AG04450 (cell line): ENCODE measurements at regions not wholly inside any gene's neighbourhood (a gene's known extent, or its start where the extent isn't known, plus 50 kb on each side); places are given as distances from the start of the nearest gene placed in this dataset.

Experiments
- CTCF ChIA-PET: fragments of 300-600, 350-600 bp; formaldehyde crosslinking; extraction: SDS; loops from one replicate; lab custom pipeline; 2022; ENCODE audit warnings: antibody characterized with exemption, inconsistent platforms; lab: Charles Lee
- POLR2A ChIA-PET: fragments of 350-600 bp; formaldehyde crosslinking; extraction: SDS; loops from one replicate; lab custom pipeline; 2021; ENCODE audit warnings: antibody characterized with exemption, inconsistent platforms; lab: Yijun Ruan, JAX
- DNase-seq: peaks from one replicate; pipeline ENCODE4 v3.0.0-alpha.2; 2011; ENCODE audit warnings: low read depth, low spot score
- H3K27ac ChIP-seq: one replicate; pipeline ENCODE4 v1.5.1; 2012; ENCODE audit warnings: low read depth, low read length, control low read depth
- H3K27me3 ChIP-seq: one replicate; pipeline ENCODE4 v1.6.0; 2012; ENCODE audit warnings: low read length; ENCODE audit not compliant: control insufficient read depth, insufficient read depth
- H3K4me3 ChIP-seq: 2 replicates; pipeline ENCODE4 v1.5.1; 2011; ENCODE audit warnings: mild to moderate bottlenecking, low read depth, low read length, control low read depth
- H3K9me3 ChIP-seq: 2 replicates; pipeline ENCODE4 v1.5.1; 2012; ENCODE audit warnings: low read length; ENCODE audit not compliant: control insufficient read depth, insufficient read depth
- TF ChIP-seq, protein P1 (sequence below): IDR thresholded peaks from 2 replicates; pipeline ENCODE4 v1.5.1; 2011; ENCODE audit warnings: low read depth, low read length, control low read depth, inconsistent platforms

DNA sequence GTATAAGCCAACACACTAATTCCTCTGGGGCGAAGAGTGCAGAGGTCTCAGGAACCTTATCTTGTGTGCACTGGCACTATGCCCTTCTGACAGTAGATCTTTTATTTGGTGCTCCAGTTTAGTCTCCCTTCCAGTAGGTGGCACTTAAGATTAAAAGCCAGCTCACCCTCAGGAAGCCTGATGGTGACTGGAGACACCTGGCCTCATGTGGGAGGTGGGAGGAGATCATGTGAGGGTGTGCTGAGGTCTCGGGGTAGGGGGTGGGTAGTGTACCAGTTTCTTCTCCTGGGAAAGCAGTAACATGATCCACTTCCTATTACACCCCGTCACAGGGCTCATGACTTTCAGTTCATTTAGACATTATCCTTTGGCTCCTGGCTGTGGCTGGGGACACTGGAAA lies 654.9 kb downstream of the ADCYAP1 start:
- no peak overlapping the region for H3K27ac ChIP-seq
- no peak overlapping the region for H3K4me3 ChIP-seq
- TF ChIP-seq, protein P1, sequence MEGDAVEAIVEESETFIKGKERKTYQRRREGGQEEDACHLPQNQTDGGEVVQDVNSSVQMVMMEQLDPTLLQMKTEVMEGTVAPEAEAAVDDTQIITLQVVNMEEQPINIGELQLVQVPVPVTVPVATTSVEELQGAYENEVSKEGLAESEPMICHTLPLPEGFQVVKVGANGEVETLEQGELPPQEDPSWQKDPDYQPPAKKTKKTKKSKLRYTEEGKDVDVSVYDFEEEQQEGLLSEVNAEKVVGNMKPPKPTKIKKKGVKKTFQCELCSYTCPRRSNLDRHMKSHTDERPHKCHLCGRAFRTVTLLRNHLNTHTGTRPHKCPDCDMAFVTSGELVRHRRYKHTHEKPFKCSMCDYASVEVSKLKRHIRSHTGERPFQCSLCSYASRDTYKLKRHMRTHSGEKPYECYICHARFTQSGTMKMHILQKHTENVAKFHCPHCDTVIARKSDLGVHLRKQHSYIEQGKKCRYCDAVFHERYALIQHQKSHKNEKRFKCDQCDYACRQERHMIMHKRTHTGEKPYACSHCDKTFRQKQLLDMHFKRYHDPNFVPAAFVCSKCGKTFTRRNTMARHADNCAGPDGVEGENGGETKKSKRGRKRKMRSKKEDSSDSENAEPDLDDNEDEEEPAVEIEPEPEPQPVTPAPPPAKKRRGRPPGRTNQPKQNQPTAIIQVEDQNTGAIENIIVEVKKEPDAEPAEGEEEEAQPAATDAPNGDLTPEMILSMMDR: no peak
- ChIA-PET POLR2A (no interaction called here), CTCF (no interaction called here)
- no peaks in the 10 kb centered on the region for H3K27me3 ChIP-seq
- H3K9me3 ChIP-seq: peaks cover 18% of the 10 kb centered on the region
- no peak for DNase-seq

DNA sequence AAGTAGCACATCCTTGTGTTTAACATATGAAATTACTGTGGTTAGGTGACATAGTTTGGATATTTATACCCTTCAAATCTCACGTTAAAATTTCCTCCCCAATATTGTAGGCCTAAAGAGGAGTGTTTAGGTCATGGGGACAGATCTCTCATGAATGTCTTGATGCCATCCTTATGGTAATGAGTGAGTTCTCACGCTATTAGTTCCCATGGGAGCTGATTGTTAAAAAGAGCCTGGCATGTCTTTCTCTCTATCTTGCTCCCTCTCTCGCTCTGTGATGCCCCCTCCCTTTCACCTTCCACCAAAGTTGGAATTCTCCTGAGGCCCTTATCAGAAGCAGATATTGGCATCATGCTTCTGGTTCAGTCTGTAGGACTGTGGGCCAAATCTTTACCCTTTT lies 660.1 kb downstream of the ADCYAP1 start:
- Histone ChIP-seq H3K27me3 (no peaks in the 10 kb centered on the region), H3K4me3 (no peak overlapping the region), H3K9me3 (peaks cover 13% of the 10 kb centered on the region), H3K27ac (no peak overlapping the region)
- no peak for DNase-seq
- TF ChIP-seq, protein P1: no peak
- POLR2A ChIA-PET: no interaction called here
- CTCF ChIA-PET: interaction anchor here (1.0 kb wide), 1 partner anchor 21 kb away, joined by 4 read pairs; no protein-coding TSS in a partner anchor

DNA sequence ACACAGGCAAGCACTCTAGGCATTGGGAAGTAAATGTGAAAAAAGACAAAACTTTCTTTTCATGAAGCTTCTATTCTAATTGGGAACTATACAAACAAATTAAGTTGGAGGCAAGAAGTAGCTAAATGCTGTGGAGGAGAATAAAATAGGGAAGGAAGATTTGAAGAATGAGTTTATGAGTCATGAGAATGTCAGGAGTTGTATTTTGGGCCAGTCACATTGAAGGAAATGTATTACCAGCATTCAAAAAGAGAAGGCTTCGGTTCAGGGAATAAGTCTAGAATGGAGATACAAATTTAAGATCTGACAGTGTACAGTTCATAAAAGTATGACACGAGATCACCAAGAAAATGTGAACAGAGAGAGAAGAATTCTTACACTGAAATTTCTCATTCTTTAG lies 666.5 kb downstream of the ADCYAP1 start:
- ChIA-PET POLR2A (no interaction called here), CTCF (no interaction called here)
- H3K4me3 ChIP-seq: no peak overlapping the region
- no peak for DNase-seq
- H3K27me3 ChIP-seq: no peaks in the 10 kb centered on the region
- TF ChIP-seq, protein P1: no peak
- no peak overlapping the region for H3K27ac ChIP-seq
- peaks cover 4% of the 10 kb centered on the region; the same call in 1 of the 2 replicates for H3K9me3 ChIP-seq

DNA sequence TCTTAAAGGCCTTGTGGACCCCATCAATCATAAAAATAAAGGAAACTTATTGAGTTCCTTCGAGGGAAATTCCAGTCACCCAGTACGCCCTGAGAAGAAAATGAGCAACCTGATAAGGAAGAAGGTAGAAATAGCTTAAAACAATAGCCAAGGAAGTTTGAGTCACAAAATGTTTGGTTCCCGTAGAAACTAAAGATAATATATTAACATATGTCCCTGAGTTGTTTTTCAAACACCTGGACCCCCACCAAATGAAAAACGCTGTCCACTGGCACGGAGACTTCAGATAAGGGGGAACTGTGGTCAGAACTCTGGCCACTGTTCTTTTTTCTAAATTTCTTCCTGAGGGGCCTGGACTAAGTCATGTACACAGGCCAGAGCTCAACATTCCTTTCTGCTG lies 669.1 kb downstream of the ADCYAP1 start:
- POLR2A ChIA-PET: no interaction called here
- no peak for DNase-seq

DNA sequence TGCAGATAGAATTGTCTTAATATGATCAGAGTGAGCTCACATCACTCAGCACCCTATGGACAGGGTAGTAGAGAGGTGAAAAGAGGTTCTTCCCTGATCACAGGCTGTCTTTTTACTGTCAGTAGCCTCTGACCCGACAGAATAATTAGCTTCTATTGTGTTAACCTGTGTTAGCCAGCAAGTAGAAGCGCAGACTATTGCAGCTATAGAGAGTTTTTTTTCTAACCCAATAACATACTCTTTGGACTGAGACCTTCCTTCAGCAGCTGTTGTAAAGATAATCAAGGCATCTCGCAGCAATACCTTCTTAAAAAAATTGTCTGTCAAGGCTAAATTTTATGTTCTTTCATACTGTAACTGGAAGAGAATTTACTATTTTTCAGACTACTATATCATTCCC lies 670.4 kb downstream of the ADCYAP1 start:
- TF ChIP-seq, protein P1: no peak
- Histone ChIP-seq H3K27me3 (no peaks in the 10 kb centered on the region), H3K27ac (no peak overlapping the region), H3K4me3 (no peak overlapping the region), H3K9me3 (peaks cover 4% of the 10 kb centered on the region)
- ChIA-PET CTCF (interaction anchor here (1.0 to 1.1 kb wide), 2 partner anchors 10 to 974 kb away, joined by 3 read pairs; no protein-coding TSS in a partner anchor), POLR2A (no interaction called here)
- DNase-seq: no peak

More for the DNA sequence above, 669.1 kb downstream of the ADCYAP1 start:
- peaks cover 4% of the 10 kb centered on the region for H3K9me3 ChIP-seq
- TF ChIP-seq, protein P1: no peak
- no peak overlapping the region for H3K27ac ChIP-seq
- no peak overlapping the region for H3K4me3 ChIP-seq
- H3K27me3 ChIP-seq: no peaks in the 10 kb centered on the region
- CTCF ChIA-PET: no interaction called here
